AG09309 (cell line): ENCODE measurements at regions not wholly inside any gene's neighbourhood (a gene's known extent, or its start where the extent isn't known, plus 50 kb on each side); places are given as distances from the start of the nearest gene placed in this dataset.

ENCODE experiments used
- DNase-seq: peaks from one replicate; pipeline ENCODE4 v3.0.0-alpha.2; 2010; ENCODE audit warnings: low read depth
- H3K4me3 ChIP-seq: 2 replicates; pipeline ENCODE4 v1.5.1; 2011; ENCODE audit warnings: mild to moderate bottlenecking, low read depth, low read length, moderate library complexity; ENCODE audit not compliant: control insufficient read depth
- CTCF ChIP-seq: IDR thresholded peaks from 2 replicates; pipeline ENCODE4 v1.5.1; 2011; ENCODE audit warnings: mild to moderate bottlenecking, low read depth, low read length, inconsistent platforms; ENCODE audit not compliant: insufficient read depth, control insufficient read depth; ENCODE audit errors: missing control alignments

DNA sequence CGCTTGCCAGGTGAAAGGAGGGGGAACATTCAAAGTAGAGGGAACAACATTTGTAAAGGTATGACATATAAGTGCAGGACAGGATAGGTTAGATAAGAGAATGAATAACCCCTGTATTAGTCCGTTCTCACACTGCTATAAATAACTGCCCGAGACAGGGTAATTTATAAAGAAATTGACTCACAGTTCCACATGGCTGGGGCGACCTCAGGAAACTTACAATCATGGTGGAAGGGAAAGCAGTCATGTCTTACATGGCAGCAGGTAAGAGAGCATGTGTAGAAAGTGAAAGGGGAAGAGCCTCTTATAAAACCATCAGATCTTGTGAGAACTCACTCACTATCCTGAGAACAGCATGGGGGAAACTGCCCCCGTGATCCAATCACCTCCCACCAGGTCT is 223.8 kb downstream of the SOX9 start:
- H3K4me3 ChIP-seq = no peak overlapping the region
- no peak for TF ChIP-seq CTCF
- DNase-seq = no peak

DNA sequence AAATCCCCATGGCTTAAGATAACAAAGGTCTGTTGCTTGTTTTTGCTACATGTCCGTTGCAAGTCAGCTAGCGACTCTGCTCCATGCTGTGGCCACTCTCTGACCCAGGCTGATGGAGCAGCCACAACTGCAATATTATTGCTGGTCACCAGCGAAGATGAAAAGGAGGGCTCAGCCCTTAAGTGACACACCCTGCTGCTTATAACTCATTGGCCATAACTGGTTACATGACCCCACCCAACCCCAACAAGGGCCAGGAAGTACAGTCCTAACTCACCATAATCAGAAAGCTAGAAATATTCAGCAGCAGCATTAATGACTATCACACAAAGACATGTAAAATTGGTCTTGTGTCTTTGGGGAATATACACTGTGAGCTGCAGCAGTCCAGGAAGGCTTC is 224.3 kb downstream of the SOX9 start:
- no peak for DNase-seq
- no peak overlapping the region for H3K4me3 ChIP-seq
- TF ChIP-seq CTCF = no peak

GRCh38 chr17:72345536-72345935 is 224.7 kb downstream of the SOX9 start:
- DNase-seq = no peak
- no peak overlapping the region for H3K4me3 ChIP-seq
- no peak for TF ChIP-seq CTCF

DNA sequence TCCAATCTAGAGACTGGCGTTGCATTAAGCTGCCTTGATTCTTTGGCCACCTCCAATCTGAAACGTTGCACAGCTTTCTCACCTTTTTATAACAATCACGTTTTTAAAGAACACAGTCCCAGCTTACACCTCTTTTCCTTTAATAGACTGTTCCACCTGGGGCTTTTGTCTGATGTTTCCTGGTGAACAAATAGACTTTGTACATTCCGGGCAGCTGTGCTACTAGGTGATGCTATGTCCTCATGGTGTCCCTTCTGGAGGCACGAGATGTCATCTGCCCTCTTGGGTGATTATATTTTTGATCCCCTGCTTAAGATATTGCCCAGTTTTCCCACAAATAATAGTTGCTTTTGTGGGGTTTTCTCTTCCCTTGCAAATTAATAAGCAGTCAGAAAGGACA is 225.5 kb downstream of the SOX9 start:
- DNase-seq = no peak
- TF ChIP-seq CTCF = no peak
- H3K4me3 ChIP-seq = no peak overlapping the region

GRCh38 chr17:72349011-72349410 is 228.2 kb downstream of the SOX9 start:
- H3K4me3 ChIP-seq = no peak overlapping the region
- no peak for DNase-seq
- TF ChIP-seq CTCF = no peak

- no peak for TF ChIP-seq CTCF
These were observed 228.7 kb downstream of the SOX9 start for GRCh38 chr17:72349491-72349995.

DNA sequence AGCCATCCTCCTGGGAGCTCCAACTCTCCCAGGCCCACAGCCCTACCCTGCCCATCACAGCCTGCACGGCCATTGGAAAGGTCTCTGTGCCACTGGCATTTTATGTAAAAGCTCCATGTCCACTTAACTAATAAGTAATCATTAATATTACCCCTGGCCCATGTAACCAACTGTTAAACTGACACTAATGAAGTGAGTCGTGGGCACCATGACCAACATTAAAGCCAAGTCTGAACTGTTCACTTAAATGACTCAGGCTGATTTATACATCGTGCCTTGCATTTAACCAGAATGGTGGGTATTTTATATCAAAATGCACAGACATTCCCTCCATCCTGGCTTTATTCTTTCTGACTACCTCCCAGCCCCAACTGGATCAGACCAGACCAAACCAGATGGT is 229.3 kb downstream of the SOX9 start:
- DNase-seq = no peak
- TF ChIP-seq CTCF = no peak
- no peak overlapping the region for H3K4me3 ChIP-seq

More at GRCh38 chr17:72349491-72349995, 228.7 kb downstream of the SOX9 start:
- H3K4me3 ChIP-seq = no peak overlapping the region
- DNase-seq = no peak
